ENCODE measurements at regions not wholly inside any gene's neighbourhood (a gene's known extent, or its start where the extent isn't known, plus 50 kb on each side); places are given as distances from the start of the nearest gene placed in this dataset.
"Not testable (repeated sequence)": the region's sequence is repeated elsewhere in the genome, so short reads cannot be mapped to it uniquely, and the experiment has no call there.

DNA sequence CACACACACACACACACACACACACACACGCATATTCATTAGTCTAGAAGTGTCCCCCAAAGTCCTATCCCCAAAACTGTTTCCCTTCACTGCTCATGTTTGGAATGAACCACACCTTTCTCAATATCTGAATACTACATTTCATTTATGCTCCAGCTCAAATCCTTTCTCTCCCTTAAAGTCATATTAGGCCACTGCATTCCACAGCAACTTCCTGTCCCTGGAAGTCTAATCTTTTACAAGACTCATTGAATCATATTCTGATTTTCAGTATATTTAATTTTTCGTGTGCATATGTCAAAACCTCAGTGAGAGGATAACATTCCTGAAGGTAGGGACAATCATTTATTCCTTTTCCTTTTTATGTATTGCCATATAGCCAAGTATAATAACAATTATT lies 155.6 kb upstream of the LMNTD1 start:
- ATAC-seq, result no peak
- intact Hi-C loops (cut with DNase I), result no loop called here

DNA sequence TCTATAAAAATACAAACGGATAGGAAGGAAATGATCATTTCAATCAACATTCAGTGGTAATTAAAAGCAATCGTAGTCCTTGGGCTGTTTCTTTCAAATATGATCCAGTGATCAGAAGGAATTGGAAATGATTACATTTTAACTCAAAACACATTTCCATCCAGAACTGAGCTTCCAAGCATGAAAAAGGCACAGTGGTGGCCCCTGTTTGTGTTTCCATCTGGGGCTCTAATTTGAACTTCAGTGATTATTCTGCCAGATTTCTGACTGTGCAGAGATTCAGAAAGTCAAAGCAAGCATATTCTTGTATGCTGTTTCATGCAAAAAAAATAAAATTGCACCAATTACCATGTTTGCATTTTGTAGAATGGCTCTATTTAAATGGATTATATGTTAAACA lies 157.0 kb upstream of the LMNTD1 start:
- intact Hi-C loops (cut with DNase I), result no loop called here
- peak; percentile 49 for ATAC-seq

More for the DNA sequence above, 155.6 kb upstream of the LMNTD1 start:
- DNase-seq (ENCODE audit: low spot score), result no peak

DNA sequence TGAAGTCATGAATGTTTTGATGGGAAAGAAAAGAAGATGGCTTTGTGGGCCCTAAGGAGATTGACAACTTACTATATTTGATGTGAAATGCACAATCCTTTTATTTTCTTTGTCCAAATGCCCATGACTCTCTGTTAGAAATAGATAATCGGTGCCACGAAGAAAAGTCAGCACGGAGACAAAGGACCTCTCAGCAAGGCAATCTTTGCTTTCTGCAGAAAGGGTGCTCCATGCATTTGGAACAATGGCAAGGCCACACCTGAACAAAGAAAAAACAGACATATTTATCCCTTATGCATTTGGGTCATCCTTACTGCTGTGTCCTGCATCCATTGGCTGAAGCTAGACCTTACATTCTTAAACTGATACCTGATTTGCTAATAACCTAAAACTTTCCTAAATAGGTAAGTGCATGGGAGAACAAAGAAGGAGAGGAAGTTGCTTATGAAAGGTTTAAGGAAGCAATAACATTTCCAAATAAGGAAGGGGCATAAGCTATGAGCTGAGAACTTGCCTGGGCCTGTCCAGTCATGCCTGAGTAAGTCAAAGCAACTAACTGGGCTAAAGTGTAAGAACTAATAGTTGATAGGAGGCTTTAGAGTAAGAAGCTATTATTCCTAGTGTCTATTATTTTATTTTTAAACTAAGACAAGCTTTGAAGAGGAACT lies 158.0 kb upstream of the LMNTD1 start:
- DNase-seq (ENCODE audit: low spot score); intact Hi-C loops (cut with DNase I); ATAC-seq: not testable (repeated sequence)

More for the DNA sequence above, 157.0 kb upstream of the LMNTD1 start:
- no peak for DNase-seq (ENCODE audit: low spot score)

DNA sequence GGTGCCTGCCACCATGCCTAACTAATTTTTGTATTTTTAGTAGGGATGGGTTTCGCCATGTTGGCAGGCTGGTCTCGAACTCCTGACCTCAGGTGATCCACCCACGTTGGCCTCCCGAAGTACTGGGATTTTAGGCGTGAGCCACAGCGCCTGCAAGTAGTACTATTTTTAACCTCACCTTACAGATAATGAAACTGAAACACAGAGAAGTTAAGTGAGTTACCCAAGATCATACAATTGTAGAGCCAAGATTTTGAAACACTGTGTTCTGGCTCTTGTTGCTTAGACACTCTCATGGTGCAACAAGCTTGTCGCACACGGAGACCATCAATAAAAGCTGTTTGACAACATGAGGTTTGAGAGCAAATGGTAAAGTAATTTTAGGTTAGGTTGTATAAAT lies 159.1 kb upstream of the LMNTD1 start:
- intact Hi-C loops (cut with DNase I), result no loop called here
- DNase-seq (ENCODE audit: low spot score), result no peak
- ATAC-seq, result no peak

DNA sequence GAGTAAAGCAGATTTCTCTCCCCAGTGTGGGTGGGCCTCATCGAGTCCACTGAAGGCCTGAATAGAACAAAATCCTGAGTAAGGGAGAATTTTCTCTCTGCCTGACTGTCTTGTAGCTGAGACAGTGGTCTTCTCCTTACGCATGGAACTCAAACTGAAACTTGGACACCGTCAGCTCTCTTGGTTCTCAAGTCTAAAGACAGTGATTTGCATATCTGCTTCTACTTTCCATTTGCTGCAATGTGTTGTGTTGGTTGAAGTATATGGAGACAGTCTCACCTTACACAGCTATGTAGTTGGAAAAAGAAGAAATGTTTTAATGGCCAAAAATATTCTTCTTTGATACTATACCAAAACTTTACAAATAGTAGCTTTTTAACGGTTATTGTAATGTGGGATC lies 160.2 kb upstream of the LMNTD1 start:
- DNase-seq (ENCODE audit: low spot score) (no peak), ATAC-seq (no peak)
- intact Hi-C loops (cut with DNase I), result no loop called here

DNA sequence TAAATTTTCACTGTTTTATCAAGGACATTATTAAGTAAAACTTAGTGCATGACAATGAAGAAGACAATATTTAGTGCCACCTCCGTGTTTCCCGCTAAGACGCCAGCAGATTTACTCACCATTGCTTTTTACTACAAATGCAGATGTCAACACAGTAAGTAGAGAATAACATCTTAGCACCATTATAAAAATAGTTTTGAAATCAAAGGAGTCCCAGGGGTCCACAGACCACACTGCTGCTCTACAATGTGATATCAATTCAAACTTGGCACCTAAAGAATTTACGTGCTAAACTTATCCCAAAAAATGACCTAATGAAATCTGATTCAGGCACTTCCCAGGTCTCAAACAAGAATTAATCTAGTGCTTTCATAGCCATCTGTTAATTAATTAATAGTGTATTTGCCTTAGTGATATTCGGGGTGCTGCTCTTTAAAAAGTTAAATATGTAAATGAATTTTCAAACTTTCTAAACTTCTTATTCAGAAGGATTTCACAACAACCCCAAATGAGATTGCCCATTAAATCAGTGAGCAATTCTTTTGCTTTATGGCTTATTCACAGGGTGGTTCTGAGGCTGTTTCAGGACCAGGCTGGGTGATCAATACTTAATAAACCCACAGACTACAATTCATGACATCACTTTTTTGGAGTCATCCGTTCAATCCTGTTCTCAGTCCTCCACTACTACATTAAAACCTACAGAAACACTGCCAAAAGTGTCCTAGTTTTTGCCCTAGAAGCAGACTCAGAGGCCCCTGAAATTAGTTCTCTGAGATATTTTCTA lies 161.3 kb upstream of the LMNTD1 start:
- ATAC-seq (peak; percentile 83), DNase-seq (ENCODE audit: low spot score) (no peak)
- intact Hi-C loops (cut with DNase I), result no loop called here

DNA sequence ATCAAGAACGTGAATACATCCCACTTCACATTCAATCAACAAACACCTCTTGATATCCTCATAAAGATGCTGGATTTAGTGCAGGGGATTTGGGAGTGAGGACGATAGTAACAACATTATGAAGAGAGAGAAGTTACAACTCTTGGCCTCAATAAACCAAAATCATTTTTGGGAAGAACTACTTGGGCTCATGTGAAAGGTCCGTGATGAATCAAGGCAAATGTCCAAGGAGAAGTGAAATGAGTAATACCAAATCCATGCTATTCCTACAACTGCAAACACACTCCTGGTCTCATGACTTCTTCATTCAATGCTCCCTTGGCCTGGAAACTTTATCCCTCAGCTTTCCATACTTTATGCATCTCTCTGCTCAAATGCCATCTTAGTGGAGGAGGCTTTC lies 162.0 kb upstream of the LMNTD1 start:
- intact Hi-C loops (cut with DNase I), result no loop called here
- ATAC-seq (peak; percentile 81), DNase-seq (ENCODE audit: low spot score) (no peak)

DNA sequence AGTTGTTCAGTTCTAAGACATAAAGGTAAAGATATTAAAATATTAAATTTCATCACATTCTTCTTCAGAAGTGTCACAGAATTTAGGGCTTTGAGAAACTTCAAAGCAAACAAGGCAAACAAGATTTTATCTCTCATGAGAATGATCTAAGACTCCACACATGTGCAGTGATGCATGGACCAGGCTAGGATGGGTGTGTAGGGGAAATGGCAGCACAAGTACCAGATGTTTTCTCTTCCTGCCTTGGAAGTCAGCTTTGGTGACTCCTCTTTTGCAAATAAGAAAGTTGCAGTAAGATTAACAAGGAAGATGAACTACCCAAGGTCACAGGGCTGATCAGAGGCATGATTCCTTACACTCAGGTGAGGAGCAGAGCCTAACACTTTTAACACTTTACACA lies 163.8 kb upstream of the LMNTD1 start:
- ATAC-seq (no peak), DNase-seq (ENCODE audit: low spot score) (no peak)
- intact Hi-C loops (cut with DNase I), result no loop called here

DNA sequence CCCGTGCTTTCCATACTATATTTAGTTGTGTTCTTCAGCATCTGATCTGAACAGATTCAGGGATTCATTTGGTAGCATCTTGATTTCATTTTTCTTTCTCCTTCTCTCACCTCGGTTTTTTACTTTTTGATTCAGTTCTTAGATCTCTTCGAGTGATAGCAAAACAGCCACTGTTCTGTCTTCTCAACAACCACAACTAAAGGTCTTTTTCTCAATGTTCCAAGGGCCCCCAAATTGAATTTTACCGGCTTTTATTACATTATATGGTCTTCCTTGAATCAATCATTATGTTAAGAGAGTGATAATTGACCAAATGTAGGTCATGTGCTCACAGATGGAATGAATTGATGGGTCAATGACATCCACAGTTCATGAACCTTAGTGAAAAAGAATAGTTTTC lies 164.5 kb upstream of the LMNTD1 start:
- no peak for ATAC-seq
- intact Hi-C loops (cut with DNase I), result no loop called here

DNA sequence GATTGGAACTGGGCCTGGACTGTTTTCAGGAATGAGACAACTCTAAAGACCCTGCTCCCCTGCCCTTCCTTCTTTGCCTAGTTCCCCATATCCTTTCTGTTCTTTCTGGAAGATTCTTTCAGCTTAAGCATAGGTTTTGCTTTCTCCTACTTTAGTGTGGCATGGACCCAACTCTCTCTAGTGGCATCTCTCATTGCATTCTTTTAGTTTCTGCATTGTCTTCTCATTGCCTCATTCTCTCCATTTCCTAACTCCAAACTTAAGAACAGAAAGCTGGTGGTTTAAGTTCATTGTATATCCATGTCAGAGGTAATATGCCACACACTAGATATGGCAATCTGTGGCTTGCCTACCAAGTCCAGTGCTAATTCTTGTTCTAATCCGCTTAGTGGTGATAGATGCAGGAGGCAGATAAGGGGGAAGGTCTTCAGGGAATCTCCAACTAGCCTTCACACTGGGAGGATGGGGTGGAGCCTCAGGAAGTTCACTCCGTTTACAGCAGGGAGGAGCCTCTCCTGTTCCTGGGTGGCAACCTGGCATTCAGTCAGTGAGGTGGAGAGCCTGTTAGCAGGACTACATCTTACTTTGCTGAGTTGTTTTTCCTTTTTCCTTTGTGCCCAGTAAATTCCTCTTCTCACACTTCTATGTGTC lies 165.1 kb upstream of the LMNTD1 start:
- ATAC-seq (no peak), DNase-seq (ENCODE audit: low spot score) (no peak)
- intact Hi-C loops (cut with DNase I), result no loop called here

More for the DNA sequence above, 164.5 kb upstream of the LMNTD1 start:
- DNase-seq (ENCODE audit: low spot score), result no peak

DNA sequence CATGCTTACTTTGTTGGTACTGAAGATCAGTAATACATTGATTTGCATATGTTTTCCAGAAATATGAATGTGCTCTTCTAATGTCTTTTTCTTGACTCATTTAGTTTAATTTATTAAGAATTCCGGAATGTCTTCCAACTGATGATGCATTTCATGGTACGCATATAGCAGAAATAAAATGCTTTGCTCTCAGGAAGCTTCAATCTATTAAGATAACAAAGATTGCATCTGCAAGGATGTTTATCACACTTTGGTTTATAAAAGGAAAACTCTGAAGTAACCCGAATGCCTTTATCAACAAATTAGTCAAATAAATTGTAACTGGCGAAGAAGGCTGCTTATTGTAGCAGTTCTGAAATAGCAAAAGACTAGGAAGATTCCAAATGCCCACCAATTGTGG lies 166.4 kb upstream of the LMNTD1 start:
- ATAC-seq (no peak), DNase-seq (ENCODE audit: low spot score) (no peak)
- intact Hi-C loops (cut with DNase I), result no loop called here

DNA sequence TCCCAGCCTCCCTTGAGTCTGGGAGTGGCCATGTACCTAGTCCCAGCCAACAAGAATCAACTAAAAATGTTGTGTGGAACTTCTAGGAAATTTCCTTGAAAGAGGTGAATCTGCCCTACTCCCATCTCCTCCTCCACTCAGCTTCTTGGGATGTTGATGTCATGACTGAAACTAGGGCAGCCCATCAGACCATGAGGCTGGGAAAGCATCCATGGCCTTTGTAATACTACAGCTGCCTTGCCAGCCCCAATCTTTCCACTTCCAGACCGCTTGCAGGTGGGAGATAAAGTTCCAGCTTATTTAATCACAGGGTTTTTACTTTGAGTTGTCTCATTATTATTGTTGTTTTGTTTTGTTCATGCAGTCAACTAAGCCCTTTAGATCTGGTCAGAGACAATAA lies 170.3 kb upstream of the LMNTD1 start:
- ATAC-seq, result peak; percentile 65
- intact Hi-C loops (cut with DNase I), result no loop called here
- DNase-seq (ENCODE audit: low spot score), result no peak

DNA sequence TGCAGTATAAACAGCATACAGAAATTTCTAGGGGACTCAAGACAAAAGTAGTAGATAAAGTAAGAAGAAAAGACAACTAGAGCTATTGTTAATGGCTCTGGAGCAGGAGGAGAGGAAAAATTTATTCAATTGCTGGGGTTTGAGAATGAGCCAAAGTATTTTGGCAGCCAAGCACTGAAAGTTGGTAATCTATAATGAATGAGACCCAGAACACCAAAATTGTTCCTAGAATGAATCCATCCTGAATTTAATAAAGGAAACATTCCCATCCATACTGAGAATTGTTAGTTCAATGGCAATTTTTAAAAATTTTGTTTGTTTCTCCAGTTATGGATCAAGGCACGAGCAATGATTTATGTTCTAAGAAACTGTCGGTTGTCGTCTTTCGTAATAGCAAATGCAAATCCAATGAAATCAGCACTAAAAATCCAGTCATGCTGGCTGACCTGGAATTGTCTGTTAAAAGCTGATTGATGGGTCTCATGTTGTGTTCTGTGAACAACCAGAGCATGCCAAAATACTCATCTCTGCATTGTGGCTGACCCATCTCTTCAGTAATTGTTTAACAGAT lies 170.9 kb upstream of the LMNTD1 start:
- no peak for DNase-seq (ENCODE audit: low spot score)
- intact Hi-C loops (cut with DNase I), result no loop called here
- peak; percentile 65 for ATAC-seq

DNA sequence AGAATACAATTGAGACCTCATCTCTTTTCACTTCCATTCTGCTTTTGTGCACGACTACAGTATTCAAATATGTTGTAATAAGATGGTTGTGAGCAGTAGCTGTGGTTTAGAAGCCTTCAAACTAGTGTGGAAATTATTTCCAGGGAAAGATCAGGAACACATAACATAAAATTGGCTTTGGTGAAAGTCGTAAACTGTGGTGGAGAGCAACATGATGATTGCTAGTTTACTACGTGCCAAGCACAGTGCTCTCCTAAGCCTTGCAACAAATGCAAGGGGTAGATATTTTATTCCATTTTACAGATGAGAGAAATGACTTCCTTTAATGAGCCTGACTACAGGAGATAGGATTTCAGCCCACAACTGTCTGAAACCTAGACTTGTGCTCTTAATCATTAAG lies 172.4 kb upstream of the LMNTD1 start:
- ATAC-seq, result peak; percentile 34
- DNase-seq (ENCODE audit: low spot score), result no peak
- intact Hi-C loops (cut with DNase I), result no loop called here

DNA sequence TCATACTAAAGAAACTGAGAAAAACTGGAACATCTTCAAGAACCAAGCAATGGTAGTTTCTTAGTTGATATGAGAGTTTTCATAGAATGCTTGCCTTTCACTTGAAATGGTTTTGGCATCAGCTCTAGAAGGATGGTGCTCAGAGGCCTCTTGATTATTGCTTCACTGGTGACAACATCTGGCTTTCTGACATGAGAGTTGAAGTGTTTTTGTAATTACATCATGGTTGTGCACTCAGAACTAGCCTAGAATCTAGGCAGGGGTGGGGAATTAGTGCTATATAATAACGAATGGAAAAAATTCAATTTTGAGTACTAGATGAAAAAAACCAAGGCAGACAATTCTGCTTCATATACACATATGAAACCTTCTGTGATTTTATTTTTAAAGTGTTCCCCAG lies 172.8 kb upstream of the LMNTD1 start:
- ATAC-seq, result peak; percentile 88
- DNase-seq (ENCODE audit: low spot score), result no peak
- intact Hi-C loops (cut with DNase I), result no loop called here

DNA sequence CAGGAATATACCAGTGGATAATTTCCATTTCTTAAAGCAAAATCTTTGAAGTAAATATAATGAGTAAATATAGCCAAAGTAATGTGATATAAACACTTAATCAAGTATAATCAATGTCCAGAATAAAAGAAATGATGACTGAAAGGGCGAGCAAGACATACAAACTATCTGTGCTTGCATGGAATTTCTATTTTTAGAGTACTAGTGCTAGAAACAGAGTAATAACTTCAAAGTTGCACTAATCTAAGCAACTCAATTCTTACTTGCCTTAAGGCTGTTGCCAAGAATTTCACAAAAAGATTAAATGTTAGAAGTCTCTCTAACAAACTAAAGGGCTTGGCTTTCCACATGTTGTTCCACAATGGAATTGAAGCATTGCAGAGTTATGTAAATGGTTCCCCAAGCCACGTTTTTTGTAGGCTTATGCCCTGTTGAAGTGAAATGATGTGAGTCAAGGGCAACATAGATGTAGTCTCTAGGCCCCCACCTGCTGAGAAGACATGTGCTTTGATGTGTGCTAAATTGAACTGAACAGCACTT lies 175.0 kb upstream of the LMNTD1 start:
- ATAC-seq (no peak), DNase-seq (ENCODE audit: low spot score) (no peak)
- intact Hi-C loops (cut with DNase I), result no loop called here

DNA sequence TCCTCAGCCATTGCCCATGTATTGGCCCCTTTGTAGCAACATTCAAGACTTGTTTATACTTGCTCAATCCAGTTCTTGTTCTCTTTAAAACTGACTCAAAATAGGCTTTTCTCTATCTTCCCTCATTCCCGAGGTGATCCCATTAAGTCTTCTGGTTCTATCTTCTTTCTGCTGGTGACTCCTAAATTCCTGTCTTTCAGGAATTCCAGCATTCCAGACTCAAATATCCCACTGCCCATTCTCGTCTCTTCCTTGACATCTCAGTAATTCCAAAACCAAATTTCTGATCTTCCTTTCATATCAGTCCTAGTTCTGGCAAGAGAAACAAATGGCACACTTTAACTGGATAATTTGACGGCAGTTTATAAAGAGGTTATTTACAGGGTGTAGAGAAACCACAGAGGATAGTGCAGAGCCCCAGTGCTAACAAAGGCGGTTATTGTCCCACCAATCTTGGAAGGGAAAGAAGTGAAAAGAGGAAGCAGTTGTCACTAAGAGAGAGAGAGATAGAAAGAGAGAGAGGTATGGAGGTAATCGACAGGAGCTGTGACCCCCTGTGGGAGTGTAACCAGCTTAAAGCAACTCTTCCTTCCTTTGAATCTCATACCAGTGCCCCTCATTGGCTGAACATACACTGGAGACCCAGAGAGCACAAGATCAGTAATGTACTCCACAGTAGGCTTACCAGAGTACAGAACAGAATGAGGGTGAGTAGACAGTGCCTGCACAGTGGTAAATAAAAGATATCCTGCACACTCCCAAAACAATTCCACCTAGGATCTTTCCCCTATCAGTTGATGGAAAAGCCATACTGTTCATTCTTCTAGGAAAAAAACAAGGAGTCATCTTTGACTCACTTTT lies 177.6 kb upstream of the LMNTD1 start:
- no peak for DNase-seq (ENCODE audit: low spot score)
- intact Hi-C loops (cut with DNase I), result no loop called here
- ATAC-seq, result peak; percentile 82

DNA sequence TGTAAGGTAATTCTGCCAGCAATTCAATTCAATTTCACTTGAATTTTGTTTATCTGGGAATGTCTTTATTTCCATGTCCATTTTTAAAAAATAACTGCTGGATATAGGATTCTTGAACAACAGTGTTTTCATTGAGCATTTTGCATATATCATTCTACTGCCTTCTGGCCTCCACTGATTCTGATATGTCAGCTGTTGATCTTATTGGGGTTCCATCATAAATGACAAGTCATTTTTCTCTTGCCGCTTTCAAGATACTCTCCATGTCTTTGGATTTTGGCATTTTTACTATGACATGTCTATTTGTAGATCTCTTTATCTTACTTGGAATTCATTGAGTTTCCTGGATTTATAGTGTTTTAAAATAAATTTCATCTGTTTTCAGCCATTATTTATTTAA lies 180.5 kb upstream of the LMNTD1 start:
- intact Hi-C loops (cut with DNase I), result no loop called here
- DNase-seq (ENCODE audit: low spot score), result no peak

More for the DNA sequence above, 180.5 kb upstream of the LMNTD1 start:
- no peak for ATAC-seq
